D721Med (cell line): ENCODE measurements at regions not wholly inside any gene's neighbourhood (a gene's known extent, or its start where the extent isn't known, plus 50 kb on each side); places are given as distances from the start of the nearest gene placed in this dataset.

Experiments used
- DNase-seq: peaks from one replicate; pipeline ENCODE4 v3.0.0; 2011; ENCODE audit warnings: low spot score; ENCODE audit not compliant: insufficient read length
- FAIRE-seq: peaks from 2 replicates; lab custom pipeline; 2011; peaks lifted over from hg19 to GRCh38; lab: Jason Lieb, UNC
- CTCF ChIP-seq: IDR thresholded peaks from 2 replicates; pipeline ENCODE4 v1.5.1; 2012; ENCODE audit warnings: mild to moderate bottlenecking, control low read depth; ENCODE audit not compliant: insufficient read depth; ENCODE audit errors: missing control alignments

DNA sequence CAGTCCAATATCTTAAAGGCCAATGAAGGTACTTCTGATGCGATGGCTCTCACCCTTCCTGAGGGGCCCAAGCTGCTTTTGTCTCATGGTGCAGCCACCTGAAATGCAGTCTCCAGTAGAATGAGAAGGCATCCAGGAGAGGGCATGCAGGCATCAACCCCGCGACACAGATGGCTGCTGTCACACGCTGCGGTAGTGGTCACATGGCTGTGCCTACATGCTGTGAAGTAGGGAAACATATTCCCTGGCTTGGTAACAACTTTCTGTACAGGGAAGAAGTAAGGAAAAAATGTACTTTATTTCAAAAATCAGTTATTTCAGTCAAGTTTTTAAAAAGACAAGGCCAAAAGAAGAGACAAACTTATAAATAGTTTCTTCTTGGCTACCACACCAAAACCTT, 139.9 kb downstream of the TRIML1 start:
- no peak for FAIRE-seq
- DNase-seq = no peak
- TF ChIP-seq CTCF = no peak

DNA sequence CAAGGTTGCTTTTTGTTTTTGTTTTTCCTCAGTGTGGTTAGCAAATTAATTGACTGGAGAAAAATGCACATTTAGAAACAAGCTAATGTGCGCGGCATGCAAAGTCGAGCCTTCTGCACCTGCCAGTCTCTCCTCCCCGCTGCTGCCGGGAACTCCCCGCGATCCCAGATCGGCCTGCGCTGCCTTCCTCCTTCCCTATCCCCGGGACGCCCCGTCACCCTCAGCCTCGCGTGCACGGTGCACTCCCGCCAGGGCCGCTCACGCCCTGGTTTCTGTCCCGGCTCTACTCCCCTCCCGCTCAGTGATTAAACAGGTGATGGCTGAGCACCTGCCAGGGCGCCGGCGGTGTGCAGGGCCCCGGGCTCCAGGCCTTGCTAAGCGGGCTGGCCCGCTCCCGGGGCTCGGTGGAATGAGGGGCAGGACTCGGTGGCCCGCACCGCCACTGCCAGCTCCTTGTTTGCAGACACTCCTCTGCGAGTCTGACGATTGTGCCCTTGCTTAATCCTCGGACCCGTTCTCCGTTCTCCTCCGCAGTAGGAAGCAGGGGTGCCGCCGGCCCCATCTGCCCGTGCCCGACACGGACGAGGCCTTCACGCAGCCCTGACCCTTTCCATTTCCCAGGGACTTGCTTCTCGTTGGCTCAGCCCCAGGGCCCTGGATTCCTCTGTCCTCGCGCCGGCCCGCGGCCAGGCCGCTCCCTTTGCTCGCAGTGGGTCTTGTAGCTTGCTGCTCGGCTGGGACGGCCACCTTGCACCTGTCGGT, 143.4 kb downstream of the TRIML1 start:
- no peak for FAIRE-seq
- no peak for DNase-seq

GRCh38 chr4:188287169-188287894, 148.1 kb downstream of the TRIML1 start:
- no peak for TF ChIP-seq CTCF

More for the DNA sequence above, 143.4 kb downstream of the TRIML1 start:
- no peak for TF ChIP-seq CTCF

DNA sequence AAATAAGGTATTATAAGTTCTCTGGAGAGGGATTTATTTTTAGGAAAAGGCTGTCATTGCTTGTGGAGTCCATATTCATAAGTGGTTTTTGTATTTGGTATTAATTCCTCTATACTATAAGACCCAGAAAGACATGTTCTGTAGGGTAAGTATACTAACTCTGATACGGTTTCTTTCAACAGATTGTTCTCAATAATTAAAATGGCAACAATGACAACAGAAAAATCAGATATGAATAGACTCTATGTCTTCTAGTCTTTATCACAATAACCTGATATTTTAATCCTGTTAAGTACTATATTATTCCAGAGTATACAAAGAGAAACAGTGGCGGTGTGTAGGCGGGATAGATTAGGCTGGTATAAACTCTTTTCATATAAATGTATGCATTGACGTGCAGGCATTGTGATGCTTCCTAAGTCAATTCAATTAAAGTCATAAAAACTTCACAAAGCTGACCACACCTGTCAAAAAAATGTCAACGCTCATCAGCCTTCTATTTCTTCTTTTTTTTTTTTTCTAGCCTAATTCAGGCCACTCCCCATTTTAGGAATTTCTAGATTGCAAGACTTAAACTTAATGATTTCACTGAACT, 150.4 kb downstream of the TRIML1 start:
- no peak for DNase-seq
- FAIRE-seq = no peak

More at GRCh38 chr4:188287169-188287894, 148.1 kb downstream of the TRIML1 start:
- DNase-seq (no peak), FAIRE-seq (no peak)

GRCh38 chr4:188295899-188296298, 156.7 kb downstream of the TRIML1 start:
- DNase-seq (no peak), FAIRE-seq (no peak)
- TF ChIP-seq CTCF = no peak

More for the DNA sequence above, 150.4 kb downstream of the TRIML1 start:
- TF ChIP-seq CTCF = no peak

DNA sequence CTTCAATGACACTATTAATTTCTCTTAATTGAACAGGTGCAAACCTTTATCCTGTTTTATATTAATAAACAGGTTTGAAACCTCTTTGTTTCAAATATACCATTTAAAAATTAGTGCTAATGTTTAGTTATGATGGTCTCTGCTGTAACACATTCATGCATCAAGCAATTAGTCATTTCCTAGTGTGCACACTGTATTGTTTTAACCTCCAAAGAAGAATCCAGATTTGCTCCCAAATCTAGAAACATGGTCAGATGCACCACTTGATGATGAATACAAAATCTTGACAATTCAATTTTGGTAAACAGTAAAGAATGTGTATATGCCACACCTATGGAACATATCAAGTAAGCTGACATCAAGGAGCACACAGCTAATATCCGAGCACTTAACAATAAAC, 157.1 kb downstream of the TRIML1 start:
- FAIRE-seq (no peak), DNase-seq (no peak)
- no peak for TF ChIP-seq CTCF

GRCh38 chr4:188297873-188298272, 158.6 kb downstream of the TRIML1 start:
- TF ChIP-seq CTCF = no peak
- DNase-seq (no peak), FAIRE-seq (no peak)
